Stimulated activated naive CD8-positive, alpha-beta T cell treated with anti-CD3 and anti-CD28 coated beads, Interleukin-15, amount 100 ng/mL, for 72 hours (primary cell): ENCODE measurements at regions not wholly inside any gene's neighbourhood (a gene's known extent, or its start where the extent isn't known, plus 50 kb on each side); places are given as distances from the start of the nearest gene placed in this dataset.
A peak's percentile ranks its signal among the peaks of the same experiment; 100 is the strongest.

ENCODE experiments used
- ATAC-seq: fragments of 150-1000 bp; cut with Tn5 transposase; 2 replicates; pipeline ENCODE4 v1.10.0; 2021; ENCODE audit warnings: mild to moderate bottlenecking, moderate library complexity
- DNase-seq, 2 donors: peaks; one replicate each; pipeline ENCODE4 v3.0.0; 2021 to 2022
- H3K27ac Mint-ChIP-seq, 2 donors: one replicate each; pipeline ENCODE4 v1.8.0; 2022; ENCODE audit warnings: mild to moderate bottlenecking in 2 of 2, mixed read lengths in 2 of 2, moderate library complexity in 2 of 2
- H3K27me3 Mint-ChIP-seq: one replicate; pipeline ENCODE4 v1.8.0; 2022; ENCODE audit warnings: mixed read lengths
- H3K4me1 Mint-ChIP-seq: one replicate; pipeline ENCODE4 v1.8.0; 2022; ENCODE audit warnings: mild to moderate bottlenecking, mixed read lengths
- H3K4me3 Mint-ChIP-seq, 2 donors: one replicate each; pipeline ENCODE4 v1.8.0; 2022; ENCODE audit warnings: mild to moderate bottlenecking in 2 of 2, mixed read lengths in 2 of 2, moderate library complexity in 1 of 2
- H3K9me3 Mint-ChIP-seq, 2 donors: one replicate each; pipeline ENCODE4 v1.8.0; 2022; ENCODE audit warnings: mixed read lengths in 2 of 2

- Mint-ChIP-seq H3K4me3 (no peak overlapping the region), H3K27ac (peak overlapping the region in 1 of 2 donors; percentile 57), H3K4me1 (no peaks in the 10 kb centered on the region), H3K9me3 (no peaks in the 10 kb centered on the region), H3K27me3 (no peaks in the 10 kb centered on the region)
- DNase-seq (no peak), ATAC-seq (no peak)
These were observed 51.8 kb downstream of the C11orf96 start for GRCh38 chr11:43994196-43994595.

DNA sequence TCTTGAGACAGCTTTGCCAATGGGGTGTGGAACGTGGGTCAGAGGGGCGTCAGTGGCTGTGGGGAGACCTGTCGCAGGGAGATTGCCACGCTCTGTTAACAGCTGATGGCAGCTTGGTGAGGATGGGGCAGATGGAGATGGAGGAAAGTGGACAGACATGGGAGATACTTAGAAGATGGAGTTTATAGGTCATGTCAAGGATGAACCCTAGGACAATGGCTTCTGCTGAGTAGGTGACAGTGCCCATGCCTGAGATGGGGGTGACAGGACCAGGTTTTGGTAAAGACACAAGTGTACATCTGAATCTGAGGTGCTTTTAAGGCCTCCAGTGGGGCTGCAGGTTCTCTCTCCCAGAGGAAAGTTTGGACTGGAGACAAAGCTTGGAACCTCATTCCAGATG is 51.5 kb upstream of the ACCSL start:
- Mint-ChIP-seq H3K4me1 (no peaks in the 10 kb centered on the region), H3K27me3 (peaks cover 5% of the 10 kb centered on the region), H3K4me3 (no peak overlapping the region), H3K27ac (no peak overlapping the region), H3K9me3 (no peaks in the 10 kb centered on the region)
- ATAC-seq (no peak), DNase-seq (no peak)

- no peaks in the 10 kb centered on the region for H3K9me3 Mint-ChIP-seq
- H3K4me1 Mint-ChIP-seq, result no peaks in the 10 kb centered on the region
- H3K4me3 Mint-ChIP-seq, result no peak overlapping the region
- H3K27ac Mint-ChIP-seq, result no peak overlapping the region
- no peak for DNase-seq
- H3K27me3 Mint-ChIP-seq, result peaks cover 8% of the 10 kb centered on the region
- no peak for ATAC-seq
These were observed 50.6 kb upstream of the ACCSL start for GRCh38 chr11:43997022-43997660.
